ENCODE measurements at regions not wholly inside any gene's neighbourhood (a gene's known extent, or its start where the extent isn't known, plus 50 kb on each side); places are given as distances from the start of the nearest gene placed in this dataset.

DNA sequence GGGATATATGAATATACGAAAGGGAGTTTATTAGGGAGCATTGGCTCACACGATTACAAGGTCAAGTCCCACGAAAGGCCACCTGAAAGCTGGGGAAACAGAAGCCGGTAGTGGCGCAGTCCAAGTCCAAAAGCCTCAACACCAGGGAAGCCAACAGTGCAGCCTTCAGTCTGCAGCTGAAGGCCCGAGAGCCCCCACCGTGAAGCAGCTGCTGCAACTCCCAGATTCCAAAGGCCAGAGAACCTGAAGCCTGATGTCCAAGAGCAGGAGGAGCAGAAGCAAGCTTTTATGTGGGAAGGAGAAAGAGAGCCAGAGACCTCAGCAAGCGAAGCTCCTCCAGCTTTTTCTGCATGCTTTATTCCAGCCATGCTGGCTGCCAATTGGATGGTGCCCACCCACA, 275.8 kb downstream of the PTTG2 start:
- TF ChIP-seq, protein P1, sequence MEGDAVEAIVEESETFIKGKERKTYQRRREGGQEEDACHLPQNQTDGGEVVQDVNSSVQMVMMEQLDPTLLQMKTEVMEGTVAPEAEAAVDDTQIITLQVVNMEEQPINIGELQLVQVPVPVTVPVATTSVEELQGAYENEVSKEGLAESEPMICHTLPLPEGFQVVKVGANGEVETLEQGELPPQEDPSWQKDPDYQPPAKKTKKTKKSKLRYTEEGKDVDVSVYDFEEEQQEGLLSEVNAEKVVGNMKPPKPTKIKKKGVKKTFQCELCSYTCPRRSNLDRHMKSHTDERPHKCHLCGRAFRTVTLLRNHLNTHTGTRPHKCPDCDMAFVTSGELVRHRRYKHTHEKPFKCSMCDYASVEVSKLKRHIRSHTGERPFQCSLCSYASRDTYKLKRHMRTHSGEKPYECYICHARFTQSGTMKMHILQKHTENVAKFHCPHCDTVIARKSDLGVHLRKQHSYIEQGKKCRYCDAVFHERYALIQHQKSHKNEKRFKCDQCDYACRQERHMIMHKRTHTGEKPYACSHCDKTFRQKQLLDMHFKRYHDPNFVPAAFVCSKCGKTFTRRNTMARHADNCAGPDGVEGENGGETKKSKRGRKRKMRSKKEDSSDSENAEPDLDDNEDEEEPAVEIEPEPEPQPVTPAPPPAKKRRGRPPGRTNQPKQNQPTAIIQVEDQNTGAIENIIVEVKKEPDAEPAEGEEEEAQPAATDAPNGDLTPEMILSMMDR (conservative IDR thresholded peaks at IDR 0.05; ENCODE audit: low read length) = no peak
- DNase-seq (ENCODE audit: low read depth) = no peak
- no peak overlapping the region for H3K4me3 ChIP-seq (ENCODE audit: low read length)

DNA sequence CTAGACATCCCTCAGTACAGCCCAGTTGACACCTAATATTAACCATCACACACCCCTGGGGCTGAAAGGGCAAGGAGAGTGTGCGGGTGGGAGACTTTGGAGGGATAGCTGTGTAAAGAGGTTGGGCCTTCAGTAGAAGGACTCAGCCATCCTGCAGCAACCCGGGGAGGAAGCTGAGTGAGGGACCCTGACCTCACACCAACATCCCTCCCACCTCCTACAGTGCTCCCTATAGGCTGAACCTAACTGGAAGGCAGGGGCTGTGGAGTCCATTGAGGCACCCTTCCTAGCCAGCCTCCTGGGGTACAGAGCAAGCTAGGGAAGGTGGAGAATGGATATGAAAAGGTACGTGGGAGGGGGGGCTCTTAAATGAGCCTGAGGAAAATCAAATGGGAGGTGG, 276.3 kb downstream of the PTTG2 start:
- TF ChIP-seq, protein P1 (conservative IDR thresholded peaks at IDR 0.05; ENCODE audit: low read length) = no peak
- H3K4me3 ChIP-seq (ENCODE audit: low read length) = no peak overlapping the region
- no peak for DNase-seq (ENCODE audit: low read depth)

DNA sequence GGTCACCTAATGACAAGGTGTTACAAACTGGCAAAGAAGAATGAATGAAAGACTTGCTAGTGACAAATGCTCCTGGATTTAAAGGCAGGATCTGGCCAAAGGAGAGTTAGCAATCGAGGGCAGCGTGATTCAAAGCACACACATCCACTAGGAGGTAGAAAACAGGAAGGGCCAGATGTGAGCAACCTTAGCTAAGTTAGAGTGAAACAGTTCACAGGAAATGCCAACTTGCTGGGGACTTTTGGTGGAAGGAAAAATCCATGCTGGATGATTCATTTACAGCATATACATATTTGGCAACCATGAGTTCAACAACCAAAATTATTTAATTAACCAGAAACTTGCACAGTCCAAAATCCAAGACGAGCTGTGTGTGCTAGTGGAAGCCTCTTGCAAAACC, 276.9 kb downstream of the PTTG2 start:
- peak; percentile 87 for DNase-seq (ENCODE audit: low read depth)
- TF ChIP-seq, protein P1 (conservative IDR thresholded peaks at IDR 0.05; ENCODE audit: low read length) = peak; percentile 26; the same call in 1 of the 2 replicates
- H3K4me3 ChIP-seq (ENCODE audit: low read length) = no peak overlapping the region

DNA sequence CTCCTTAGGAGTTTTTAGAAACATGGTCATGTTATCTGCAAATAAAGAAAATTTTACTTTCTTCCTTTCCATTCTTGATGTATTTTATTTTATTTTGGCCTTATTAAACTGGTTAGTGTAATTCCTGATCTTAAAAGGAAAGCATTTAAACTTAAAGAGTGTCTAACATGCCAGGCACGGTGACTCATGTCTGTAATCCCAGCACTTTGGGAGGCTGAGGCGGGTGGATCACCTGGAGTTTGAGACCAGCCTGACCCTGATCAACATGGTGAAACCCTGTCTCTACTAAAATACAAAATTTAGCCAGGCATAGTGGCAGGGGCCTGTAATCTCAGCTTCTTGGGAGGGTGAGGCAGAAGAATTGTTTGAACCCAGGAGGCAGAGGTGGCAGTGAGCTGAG, 281.3 kb downstream of the PTTG2 start:
- no peak for DNase-seq (ENCODE audit: low read depth)
- no peak overlapping the region for H3K4me3 ChIP-seq (ENCODE audit: low read length)
- TF ChIP-seq, protein P1 (conservative IDR thresholded peaks at IDR 0.05; ENCODE audit: low read length) = no peak

DNA sequence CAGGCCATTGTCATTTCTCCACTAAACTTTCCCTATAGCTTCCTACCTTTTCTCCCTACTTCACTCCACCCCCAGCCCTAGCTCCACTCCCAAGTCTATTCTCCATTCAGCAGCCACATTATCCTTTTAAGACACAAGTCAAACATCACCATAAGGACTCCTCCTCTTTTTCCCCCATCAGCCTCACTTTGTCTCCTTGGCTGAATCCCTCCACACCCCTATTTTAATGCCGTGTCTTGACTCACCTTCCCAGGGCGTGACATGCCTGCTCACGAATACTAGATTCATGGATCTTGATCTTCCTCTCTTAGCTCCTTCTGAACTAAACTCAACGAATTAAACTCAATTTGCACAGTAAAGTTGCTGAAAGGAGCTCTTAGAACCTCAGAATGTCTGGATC, 281.9 kb downstream of the PTTG2 start:
- H3K4me3 ChIP-seq (ENCODE audit: low read length) = no peak overlapping the region
- no peak for DNase-seq (ENCODE audit: low read depth)
- TF ChIP-seq, protein P1 (conservative IDR thresholded peaks at IDR 0.05; ENCODE audit: low read length) = no peak

DNA sequence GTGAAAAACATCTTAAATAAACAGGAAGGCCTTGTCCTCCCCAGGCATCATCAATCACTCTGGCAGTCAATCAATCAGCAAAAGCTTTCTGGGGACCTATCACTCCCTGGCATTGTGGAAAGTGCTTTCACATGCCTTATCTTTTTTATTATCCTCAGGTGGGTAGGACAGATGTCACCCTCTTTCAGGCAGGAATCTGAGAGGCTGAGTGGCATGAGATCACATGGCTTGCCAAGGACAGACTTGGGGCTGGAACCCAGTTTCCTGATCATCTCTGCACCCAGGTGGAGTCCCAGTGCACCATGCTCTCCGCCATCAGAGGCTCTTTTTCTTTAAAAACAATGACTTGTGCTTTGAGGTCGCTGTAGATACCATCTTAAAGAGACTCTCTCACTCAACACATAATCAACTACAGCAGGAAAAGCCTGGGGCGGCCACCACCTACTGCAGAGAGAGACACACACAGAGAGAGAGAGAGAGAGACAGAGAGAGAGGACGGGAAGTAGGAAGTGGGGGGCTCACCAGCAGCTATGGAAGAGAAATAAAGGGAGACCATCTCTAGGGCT, 282.7 kb downstream of the PTTG2 start:
- TF ChIP-seq, protein P1 (conservative IDR thresholded peaks at IDR 0.05; ENCODE audit: low read length) = no peak
- no peak for DNase-seq (ENCODE audit: low read depth)
- H3K4me3 ChIP-seq (ENCODE audit: low read length) = no peak overlapping the region

DNA sequence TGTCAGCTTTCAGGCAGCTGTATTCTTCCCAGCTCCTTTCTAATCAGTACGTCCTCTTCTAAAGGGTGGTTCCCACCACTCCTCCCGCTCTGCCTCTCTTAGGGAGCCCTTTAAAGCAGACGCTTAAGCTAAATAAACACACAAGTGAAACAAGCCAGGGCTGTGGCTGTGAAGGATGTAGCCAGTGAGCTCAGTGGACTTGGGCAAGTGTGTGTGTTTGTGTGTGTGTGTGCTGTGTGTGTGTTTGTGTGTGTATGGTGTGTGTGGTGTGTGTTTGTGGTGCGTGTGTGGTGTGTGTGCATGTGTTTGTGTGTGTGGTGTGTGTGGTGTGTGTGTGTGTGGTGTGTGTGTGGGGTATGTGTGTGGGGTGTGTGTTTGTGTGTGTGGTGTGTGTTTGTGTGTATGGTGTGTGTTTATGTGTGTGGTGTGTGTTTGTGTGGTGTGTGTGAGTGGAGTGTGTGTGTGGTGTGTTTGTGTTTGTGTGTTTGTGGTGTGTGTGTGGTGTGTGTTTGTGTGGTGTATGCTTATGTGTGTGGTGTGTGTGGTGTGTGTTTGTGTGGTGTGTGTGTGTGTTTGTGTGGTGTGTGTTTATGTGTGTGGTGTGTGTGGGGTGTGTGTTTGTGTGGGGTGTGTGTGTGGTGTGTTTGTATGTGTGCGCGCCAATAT, 283.3 kb downstream of the PTTG2 start:
- no peak overlapping the region for H3K4me3 ChIP-seq (ENCODE audit: low read length)
- DNase-seq (ENCODE audit: low read depth) = no peak
- TF ChIP-seq, protein P1 (conservative IDR thresholded peaks at IDR 0.05; ENCODE audit: low read length) = no peak

Data from AG10803 (cell line).